Activated CD4-positive, alpha-beta T cell treated with anti-CD3 and anti-CD28 coated beads, Interleukin-2, amount 50 U/mL, for 4 hours (primary cell): ENCODE measurements at regions not wholly inside any gene's neighbourhood (a gene's known extent, or its start where the extent isn't known, plus 50 kb on each side); places are given as distances from the start of the nearest gene placed in this dataset.
"Not testable (repeated sequence)": the region's sequence is repeated elsewhere in the genome, so short reads cannot be mapped to it uniquely, and the experiment has no call there.

ENCODE experiments used
- DNase-seq, 2 experiments: peaks; one replicate each; pipeline ENCODE4 v3.0.0-alpha.2; 2020

GRCh38 chr7:4438723-4439245, 243.3 kb upstream of the FOXK1 start:
- no peak for DNase-seq

DNA sequence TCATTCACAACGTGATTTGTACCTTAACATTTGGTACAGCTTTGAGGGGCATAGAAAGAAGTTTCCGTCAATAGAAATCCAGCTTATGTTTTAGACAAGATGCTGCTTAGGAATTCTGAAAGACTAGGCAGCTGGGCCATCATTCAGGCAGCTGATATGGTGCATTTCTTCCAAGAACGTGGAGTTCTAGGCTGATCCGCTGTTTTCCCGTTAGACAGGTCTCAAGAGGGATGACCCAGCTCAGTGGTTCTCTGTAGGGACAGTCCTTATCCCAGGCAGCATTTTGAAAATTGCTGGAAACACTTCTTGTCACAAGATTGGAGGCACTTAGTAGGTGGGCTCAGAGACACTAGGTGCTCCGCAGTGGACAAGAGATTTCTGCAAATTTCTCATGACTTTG, 242.7 kb upstream of the FOXK1 start:
- no peak for DNase-seq

- DNase-seq, result no peak
Observed at GRCh38 chr7:4444106-4444505, 238.0 kb upstream of the FOXK1 start.

DNA sequence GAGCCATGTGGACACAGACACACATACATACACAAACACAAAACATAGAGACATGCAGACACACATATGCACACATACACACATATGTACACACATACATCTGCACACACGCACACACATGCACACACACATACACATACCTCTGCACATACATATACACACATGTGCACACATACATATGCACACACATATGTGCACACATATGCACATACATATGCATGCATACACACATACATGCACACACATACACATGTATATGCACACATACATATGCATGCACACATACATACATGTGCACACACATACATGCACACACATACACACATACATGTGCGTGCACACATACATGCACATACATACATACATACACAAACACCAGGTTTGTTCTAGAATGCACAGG, 236.3 kb upstream of the FOXK1 start:
- DNase-seq, result no peak

DNA sequence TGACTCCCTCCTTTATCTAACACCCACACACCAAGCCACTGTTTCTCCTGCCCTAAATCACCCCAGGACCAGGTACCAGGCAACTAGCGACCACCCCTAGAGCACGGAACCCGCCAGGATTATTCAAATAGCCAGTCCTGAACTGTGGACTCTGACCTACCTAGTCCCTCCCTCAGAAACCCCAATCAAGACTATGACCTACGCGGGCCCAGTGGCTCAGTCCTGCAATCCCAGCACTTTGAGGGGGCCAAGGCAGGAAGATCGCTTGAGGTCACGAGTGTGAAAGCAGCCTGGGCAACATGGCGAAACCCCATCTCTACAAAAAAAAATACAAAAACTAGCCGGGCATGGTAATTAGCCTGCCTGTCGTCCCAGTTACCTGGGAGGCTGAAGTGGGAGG, 232.8 kb upstream of the FOXK1 start:
- no peak for DNase-seq

DNA sequence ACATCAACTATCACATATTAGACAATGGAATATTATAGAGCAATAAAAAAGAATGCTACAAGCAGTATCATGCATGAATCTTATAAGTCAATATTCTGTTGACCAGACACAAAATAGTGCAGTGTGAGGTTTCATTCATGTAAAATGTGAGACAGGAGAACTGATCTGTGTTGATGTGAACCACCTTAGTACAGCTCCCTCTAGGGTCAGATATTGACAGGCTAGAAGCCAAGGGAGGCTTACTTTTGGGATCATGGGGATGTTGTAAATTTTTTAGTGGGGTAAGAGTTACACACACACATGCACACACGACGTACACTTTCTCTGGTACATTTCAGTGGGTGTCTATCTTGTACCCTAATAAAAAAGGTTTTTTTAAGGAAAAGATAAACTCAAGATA, 231.6 kb upstream of the FOXK1 start:
- no peak for DNase-seq

DNA sequence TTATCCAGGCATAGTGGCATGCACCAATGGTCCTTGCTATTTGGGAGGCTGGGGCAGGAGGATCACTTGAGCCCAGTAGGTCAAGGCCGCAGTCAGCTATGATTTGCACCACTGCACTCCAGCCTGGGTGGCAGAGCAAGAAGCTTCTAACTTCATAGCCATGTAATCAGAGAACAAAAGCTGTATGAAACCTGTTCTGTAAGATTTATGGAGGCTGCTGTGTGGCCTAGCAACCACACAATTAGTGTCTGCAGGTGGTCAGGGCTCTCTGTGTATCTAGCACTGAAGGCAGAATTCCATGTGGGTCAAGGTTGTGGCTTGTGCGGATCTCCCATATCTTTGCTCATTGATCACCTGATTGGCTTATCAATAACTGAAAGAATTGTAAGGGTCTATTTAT, 221.5 kb upstream of the FOXK1 start:
- no peak for DNase-seq

DNA sequence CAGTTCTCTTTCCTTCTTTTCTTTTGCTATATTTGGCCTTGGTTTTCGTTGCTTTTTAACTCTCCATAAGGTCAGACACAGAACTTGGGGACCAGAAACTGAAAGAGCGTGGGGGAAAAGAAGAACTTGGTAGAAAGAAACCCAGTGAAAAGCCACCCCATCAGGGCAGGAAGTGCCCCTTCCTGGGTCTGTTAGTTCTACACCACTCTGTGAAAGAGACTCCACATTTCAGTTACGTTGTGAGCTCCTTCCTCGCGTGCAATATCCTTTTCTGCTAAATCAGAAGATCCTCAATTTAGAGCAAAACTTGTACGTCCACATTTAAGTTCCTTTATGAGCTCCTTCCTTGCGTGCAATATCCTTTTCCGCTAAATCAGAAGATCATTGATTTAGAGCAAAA, 220.6 kb upstream of the FOXK1 start:
- no peak for DNase-seq

DNA sequence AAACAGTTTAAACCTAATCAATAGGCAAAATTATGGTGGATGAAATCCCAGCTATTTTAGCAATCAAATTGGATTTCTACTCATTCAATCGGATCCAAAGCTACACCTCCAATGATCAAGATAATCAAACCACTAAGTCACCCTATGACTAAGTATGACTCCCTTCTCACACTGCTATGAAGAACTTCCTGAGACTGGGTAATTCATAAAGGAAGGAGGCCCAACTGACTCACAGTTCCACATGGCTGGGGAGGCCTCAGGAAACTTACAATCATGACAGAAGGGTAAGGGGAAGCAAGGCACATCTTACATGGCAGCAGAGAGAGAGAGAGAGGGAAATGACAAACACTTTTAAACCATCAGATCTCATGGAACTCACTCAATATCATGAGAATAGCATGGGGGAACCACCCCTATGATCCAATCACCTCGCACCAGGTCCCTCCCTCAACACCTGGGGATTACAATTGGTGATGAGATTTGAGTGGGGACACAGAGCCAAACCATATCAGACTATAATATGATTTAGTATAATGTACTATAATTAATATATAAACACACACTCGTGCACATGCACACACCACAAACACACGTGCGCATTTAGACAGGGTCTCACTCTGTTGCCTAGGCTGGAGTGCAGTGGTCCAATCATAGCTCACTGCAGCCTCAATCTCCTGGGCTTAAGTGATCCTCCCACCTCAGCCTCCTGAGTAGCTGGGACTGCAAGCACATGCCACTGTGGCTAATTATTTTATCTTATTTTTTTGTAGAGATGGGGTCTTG, 213.6 kb upstream of the FOXK1 start:
- no peak for DNase-seq

GRCh38 chr7:4470246-4470645, 211.8 kb upstream of the FOXK1 start:
- no peak for DNase-seq

GRCh38 chr7:4472728-4473127, 209.4 kb upstream of the FOXK1 start:
- no peak for DNase-seq

- DNase-seq, result no peak
Observed at GRCh38 chr7:4479367-4480039, 202.6 kb upstream of the FOXK1 start.

GRCh38 chr7:4480131-4480530, 202.0 kb upstream of the FOXK1 start:
- not testable (repeated sequence) for DNase-seq

DNA sequence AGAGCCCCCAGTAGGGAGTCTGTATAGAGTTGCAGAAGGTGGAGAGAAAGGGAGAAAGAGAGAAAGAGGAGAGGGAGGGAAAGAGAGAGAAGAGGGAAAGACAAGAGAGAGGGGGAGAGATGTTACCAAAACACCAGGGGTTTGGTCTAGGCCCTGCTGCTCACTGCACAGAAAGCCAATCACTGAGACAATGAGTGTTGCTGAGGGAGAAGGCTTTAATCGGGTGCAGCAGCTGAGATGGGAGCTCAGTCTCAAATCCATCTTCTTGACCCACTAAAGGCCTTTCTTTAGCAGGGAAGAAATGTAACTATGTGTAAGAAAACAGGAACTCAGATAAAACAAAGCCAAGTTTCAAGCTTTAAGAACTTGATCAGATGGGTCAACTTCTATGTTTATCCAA, 198.2 kb upstream of the FOXK1 start:
- no peak for DNase-seq

GRCh38 chr7:4484545-4484944, 197.6 kb upstream of the FOXK1 start:
- DNase-seq, result no peak

DNA sequence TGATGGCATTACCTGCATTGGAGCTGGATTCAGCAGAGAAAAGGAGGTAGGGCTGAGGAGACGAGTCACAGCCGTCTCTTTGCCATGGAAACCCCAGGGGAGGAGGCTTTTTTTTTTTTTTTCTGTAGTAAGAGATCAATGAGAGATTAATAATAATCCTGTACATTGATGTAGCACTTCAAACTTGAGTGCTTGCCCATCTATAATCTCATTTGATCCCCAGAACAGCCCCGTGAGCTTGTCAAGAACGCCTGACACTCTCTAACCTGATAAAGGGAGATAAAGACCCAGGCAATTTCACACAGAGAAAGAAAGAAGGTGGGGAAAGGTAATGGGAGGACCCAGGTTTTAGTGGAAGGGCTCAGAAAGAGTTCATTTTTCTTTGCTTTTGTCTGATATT, 195.2 kb upstream of the FOXK1 start:
- DNase-seq, result no peak

DNA sequence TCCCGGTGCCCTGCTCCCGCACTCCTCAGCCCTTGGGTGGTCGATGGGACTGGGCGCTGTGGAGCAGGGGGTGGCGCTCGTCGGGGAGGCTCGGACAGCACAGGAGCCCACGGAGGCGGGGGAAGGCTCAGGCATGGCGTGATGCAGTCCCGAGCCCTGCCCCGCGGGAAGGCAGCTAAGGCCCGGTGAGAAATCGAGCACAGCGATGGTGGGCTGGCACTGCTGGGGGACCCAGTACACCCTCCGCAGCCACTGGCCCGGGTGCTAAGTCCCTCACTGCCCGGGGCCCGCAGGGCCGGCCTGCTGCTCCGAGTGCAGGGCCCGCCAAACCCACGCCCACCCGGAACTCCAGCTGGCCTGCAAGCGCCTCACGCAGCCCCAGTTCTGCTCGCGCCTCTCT, 185.2 kb upstream of the FOXK1 start:
- DNase-seq, result not testable (repeated sequence)

DNA sequence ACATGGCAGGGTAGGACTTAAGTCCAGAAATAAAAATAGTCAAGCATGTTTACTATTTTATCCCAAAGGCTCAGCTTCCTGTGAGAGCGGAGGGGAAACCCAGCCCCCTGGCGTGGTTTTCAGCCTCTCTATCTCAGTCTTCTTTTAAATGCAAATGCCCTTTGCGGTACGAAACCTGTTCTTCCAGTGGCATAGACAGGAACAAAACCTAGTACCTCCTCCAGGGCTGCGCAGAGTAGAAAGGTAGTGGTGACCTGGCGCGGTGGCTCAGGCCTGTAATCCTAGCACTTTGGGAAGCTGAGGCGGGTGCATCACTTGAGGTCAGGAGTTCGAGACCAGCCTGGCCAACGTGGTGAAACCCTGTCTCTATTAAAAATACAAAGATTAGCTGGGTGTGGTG, 181.3 kb upstream of the FOXK1 start:
- no peak for DNase-seq

- not testable (repeated sequence) for DNase-seq
Observed at GRCh38 chr7:4507886-4508285, 174.2 kb upstream of the FOXK1 start.

DNA sequence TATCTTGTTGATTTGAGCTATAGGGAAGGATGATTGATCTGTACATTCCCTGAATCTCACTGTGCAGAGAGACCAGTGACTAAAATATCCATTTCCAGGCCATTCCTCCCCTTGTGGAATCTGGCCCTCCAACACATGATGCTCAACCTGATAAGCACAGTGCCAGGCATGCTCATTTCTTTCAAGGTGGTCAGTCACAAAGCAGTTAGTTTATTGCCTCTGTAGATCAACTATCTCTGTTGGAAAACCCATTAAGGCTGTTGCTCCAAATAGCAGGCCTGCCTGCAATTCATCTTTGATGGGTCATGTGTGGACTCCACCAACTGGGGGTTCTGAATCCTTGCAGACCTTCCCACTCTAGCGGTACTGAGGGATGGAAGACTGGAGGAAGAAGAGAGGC, 168.6 kb upstream of the FOXK1 start:
- no peak for DNase-seq

DNA sequence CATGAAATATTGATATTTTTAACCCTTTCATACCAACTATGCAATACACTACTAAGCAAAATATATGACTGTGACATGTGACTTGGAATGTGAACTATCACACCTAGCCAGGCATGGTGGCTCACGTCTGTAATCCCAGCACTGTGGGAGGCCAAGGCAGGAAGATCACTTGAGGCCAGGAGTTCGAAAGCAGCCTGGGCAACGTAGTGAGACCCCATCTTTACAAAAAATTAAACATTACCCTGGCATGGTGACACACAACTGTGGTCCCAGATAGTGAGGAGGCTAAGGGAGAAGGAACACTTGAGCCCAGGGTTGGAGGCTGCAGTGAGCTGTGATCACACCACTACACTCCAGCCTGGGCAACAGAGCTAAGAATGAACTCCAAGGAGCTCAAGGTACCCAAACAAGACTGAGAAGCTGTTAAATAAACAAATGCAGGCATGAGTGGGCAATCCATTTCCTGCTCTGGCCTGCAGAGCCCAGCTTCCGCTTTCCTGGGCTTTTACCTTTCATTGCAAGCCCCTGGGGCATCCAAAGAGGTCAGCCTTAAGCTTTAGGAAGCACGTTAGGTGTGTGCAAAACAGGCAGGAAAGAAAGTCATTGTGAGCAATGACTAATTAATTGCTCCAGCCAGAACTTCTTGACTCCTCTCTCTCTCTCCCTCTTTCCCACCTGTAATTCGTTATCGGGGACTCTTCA, 162.1 kb upstream of the FOXK1 start:
- no peak for DNase-seq

DNA sequence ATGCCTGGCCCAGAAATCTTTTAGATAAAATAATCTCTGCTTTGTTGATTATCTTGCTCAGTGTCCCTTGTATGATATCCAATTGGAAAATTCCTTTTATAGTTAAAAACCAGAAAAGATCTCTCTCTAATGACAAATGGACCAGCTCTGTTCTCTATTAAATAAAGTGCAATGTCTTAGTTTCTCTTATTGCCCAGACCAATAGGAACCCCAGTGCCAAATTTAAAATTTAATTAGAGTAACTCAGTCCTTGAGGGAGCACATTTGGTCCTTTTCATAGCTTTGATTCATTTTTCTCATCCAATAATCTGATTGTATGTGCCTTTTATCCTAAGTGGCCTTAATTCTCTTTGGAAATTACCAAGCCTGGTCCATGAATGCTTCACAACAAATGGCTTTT, 158.9 kb upstream of the FOXK1 start:
- no peak for DNase-seq

DNA sequence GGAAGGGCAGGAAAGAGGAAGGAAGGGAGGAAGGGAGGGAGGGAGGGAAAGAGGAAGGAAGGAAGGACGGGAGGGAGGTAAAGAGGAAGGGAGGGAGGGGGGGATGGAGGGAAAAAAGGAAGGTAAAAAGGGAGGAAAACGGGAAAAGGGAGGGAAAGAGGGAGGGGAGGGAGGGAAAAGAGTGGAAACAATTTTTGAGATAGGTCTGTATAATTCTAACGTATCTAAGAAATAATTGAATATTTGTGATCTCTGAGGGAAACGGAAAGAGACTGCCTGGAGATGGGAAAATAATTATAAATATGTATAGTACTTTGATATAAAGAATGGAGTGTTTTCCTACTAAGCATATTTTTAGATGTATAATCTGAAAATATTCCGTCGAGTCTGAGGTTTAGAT, 158.2 kb upstream of the FOXK1 start:
- no peak for DNase-seq

GRCh38 chr7:4525884-4526283, 156.2 kb upstream of the FOXK1 start:
- no peak for DNase-seq
